Left lobe of liver (tissue), 2 donors: ENCODE measurements at regions not wholly inside any gene's neighbourhood (a gene's known extent, or its start where the extent isn't known, plus 50 kb on each side); places are given as distances from the start of the nearest gene placed in this dataset.
A peak's percentile ranks its signal among the peaks of the same experiment; 100 is the strongest.

Experiments used
- ATAC-seq: fragments of 200-7000 bp; cut with Tn5 transposase; one replicate; pipeline ENCODE4 v1.9.1; 2020; ENCODE audit warnings: mild to moderate bottlenecking, moderate library complexity
- DNase-seq: peaks from one replicate; pipeline ENCODE4 v3.0.0-alpha.2; 2020; ENCODE audit warnings: low spot score
- donor health status: DM: no; HTN: no; CAD: no; lungs with moderate emphysema.
- donor health status: DM: no; HTN: yes; CAD: no.

- DNase-seq = no peak
- ATAC-seq = peak; percentile 87
These were observed 50.6 kb upstream of the MPEG1 start for GRCh38 chr11:59263225-59263894.
